Small intestine (tissue), 7 donors: ENCODE measurements at regions not wholly inside any gene's neighbourhood (a gene's known extent, or its start where the extent isn't known, plus 50 kb on each side); places are given as distances from the start of the nearest gene placed in this dataset.

Experiments
- DNase-seq, 2 donors: peaks; one replicate each; pipeline versions ENCODE4 v3.0.0 to v3.0.0-alpha.2; 2013
- FAIRE-seq: peaks from 2 replicates; lab custom pipeline; 2012; peaks lifted over from hg19 to GRCh38; lab: Jason Lieb, UNC
- H3K27ac ChIP-seq, 3 donors: one replicate each; pipeline ENCODE4 v1.5.1; 2013; ENCODE audit warnings: low read length in 2 of 3, mild to moderate bottlenecking in 2 of 3, control low read depth in 1 of 3, inconsistent platforms in 1 of 3, low read depth in 1 of 3, moderate library complexity in 1 of 3
- H3K27me3 ChIP-seq, 3 donors: one replicate each; pipeline ENCODE4 v1.6.1; 2013; ENCODE audit warnings: low read length in 3 of 3, inconsistent platforms in 1 of 3; ENCODE audit not compliant: control insufficient read depth in 3 of 3, insufficient read depth in 3 of 3
- H3K36me3 ChIP-seq, 3 donors: one replicate each; pipeline ENCODE4 v1.6.1; 2013; ENCODE audit warnings: low read length in 3 of 3, inconsistent platforms in 1 of 3, low read depth in 1 of 3, mild to moderate bottlenecking in 1 of 3, moderate library complexity in 1 of 3; ENCODE audit not compliant: control insufficient read depth in 3 of 3, insufficient read depth in 2 of 3
- H3K4me1 ChIP-seq, 3 donors: one replicate each; pipeline ENCODE4 v1.6.1; 2013; ENCODE audit warnings: low read length in 2 of 3, inconsistent platforms in 1 of 3, low read depth in 1 of 3, mild to moderate bottlenecking in 1 of 3, moderate library complexity in 1 of 3; ENCODE audit not compliant: control insufficient read depth in 3 of 3, insufficient read depth in 2 of 3
- H3K4me3 ChIP-seq, 3 donors: one replicate each; pipeline ENCODE4 v1.5.1; 2013; ENCODE audit warnings: low read length in 3 of 3, control low read depth in 1 of 3, inconsistent platforms in 1 of 3, low read depth in 1 of 3, mild to moderate bottlenecking in 1 of 3, moderate library complexity in 1 of 3
- H3K9me3 ChIP-seq, 2 donors: one replicate each; pipeline ENCODE4 v1.6.1; 2013; ENCODE audit warnings: low read depth in 1 of 2, low read length in 1 of 2; ENCODE audit not compliant: control insufficient read depth in 2 of 2, insufficient read depth in 1 of 2
- WGBS, 3 donors: extraction: QIAGEN DNeasy Blood & Tissue Kit; methylation state at CpG; one replicate each; pipeline ENCODE4 v1.1.7; 2013; 5-methylcytosine and 5-hydroxymethylcytosine counted together
- donor health status: healthy with polysubstance abuse.
- donor health status: control.
- donor health status: control.
- donor health status: Bipolar disorder and iron deficiency.
- donor health status: healthy.

- Histone ChIP-seq H3K4me1 (no peaks in the 10 kb centered on the region), H3K4me3 (no peak overlapping the region), H3K36me3 (no peaks in the 10 kb centered on the region), H3K27ac (no peak overlapping the region), H3K9me3 (peaks cover 0 to 8% of the 10 kb centered on the region in 2 donors), H3K27me3 (no peaks in the 10 kb centered on the region)
- 89 to 91% (median 89%) methylated on average over 3 of the region's 3 CpGs for WGBS, 3 donors
- DNase-seq = peak in 1 of 2 donors; percentile 29
- FAIRE-seq = no peak
Measured at GRCh38 chr17:72357764-72358365, 237.0 kb downstream of the SOX9 start.

DNA sequence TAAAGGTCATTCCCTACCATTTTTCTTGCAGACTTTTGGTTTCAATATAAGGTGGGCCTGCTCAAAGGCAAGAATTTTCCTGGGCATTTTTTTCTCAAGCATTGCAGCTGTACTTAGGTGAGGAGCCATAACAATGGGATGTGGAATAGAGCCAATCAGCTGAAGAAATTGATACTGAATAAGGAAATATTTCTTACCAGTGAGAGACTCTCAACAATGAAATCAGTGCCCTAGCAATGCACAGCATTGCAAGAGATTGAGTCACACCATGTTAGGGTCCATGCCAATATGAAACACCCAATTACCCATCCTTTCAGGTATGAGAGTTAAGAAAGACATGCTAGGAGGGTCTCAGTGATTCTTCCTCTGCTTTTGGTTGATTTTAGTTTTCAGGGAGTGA is 237.6 kb downstream of the SOX9 start:
- Histone ChIP-seq H3K4me1 (no peaks in the 10 kb centered on the region), H3K36me3 (no peaks in the 10 kb centered on the region), H3K4me3 (no peak overlapping the region), H3K27ac (no peak overlapping the region), H3K9me3 (peaks cover 0 to 8% of the 10 kb centered on the region in 2 donors), H3K27me3 (no peaks in the 10 kb centered on the region)
- FAIRE-seq (no peak), DNase-seq (peak in 1 of 2 donors; percentile 27)

- DNase-seq (no peak), FAIRE-seq (no peak)
- no peak overlapping the region for H3K27ac ChIP-seq
Measured at GRCh38 chr17:72359274-72359673, 238.5 kb downstream of the SOX9 start.

DNA sequence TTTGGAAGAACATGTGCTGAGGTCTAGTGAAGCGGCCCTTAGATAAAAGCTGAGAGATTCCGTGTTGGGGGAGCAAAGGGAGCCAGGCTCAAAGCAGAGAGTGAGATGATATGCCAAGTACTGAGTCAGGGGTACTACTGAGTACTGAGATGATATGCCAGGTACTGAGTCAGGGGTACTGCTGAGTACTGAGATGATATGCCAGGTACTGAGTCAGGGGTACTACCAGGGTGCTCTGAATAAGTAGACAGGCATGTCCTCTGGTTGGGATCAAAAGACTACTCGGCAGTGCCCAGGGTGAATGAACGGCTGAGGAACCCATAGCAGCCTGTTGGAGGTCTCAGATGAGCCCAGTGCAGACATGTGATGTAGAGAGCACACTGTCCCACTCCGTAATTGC is 239.0 kb downstream of the SOX9 start:
- 76 to 85% (median 76%) methylated on average over 5 of the region's 5 CpGs for WGBS, 3 donors
- no peaks in the 10 kb centered on the region for H3K4me1 ChIP-seq
- H3K9me3 ChIP-seq = peaks cover 0 to 3% of the 10 kb centered on the region in 2 donors
- H3K27ac ChIP-seq = no peak overlapping the region
- H3K36me3 ChIP-seq = no peaks in the 10 kb centered on the region
- H3K27me3 ChIP-seq = no peaks in the 10 kb centered on the region
- DNase-seq = no peak
- FAIRE-seq = no peak
- H3K4me3 ChIP-seq = no peak overlapping the region

More at GRCh38 chr17:72359274-72359673, 238.5 kb downstream of the SOX9 start:
- Histone ChIP-seq H3K9me3 (peaks cover 0 to 4% of the 10 kb centered on the region in 2 donors), H3K4me1 (no peaks in the 10 kb centered on the region), H3K27me3 (no peaks in the 10 kb centered on the region), H3K36me3 (no peaks in the 10 kb centered on the region), H3K4me3 (no peak overlapping the region)
- 77 to 91% (median 87%) methylated on average over 2 of the region's 2 CpGs for WGBS, 3 donors

GRCh38 chr17:72360386-72360940 is 239.6 kb downstream of the SOX9 start:
- H3K36me3 ChIP-seq = no peaks in the 10 kb centered on the region
- no peak for FAIRE-seq
- DNase-seq = peak in 1 of 2 donors; percentile 43
- no peaks in the 10 kb centered on the region for H3K4me1 ChIP-seq
- H3K4me3 ChIP-seq = no peak overlapping the region
- peaks cover 0 to 2% of the 10 kb centered on the region in 2 donors for H3K9me3 ChIP-seq
- no peaks in the 10 kb centered on the region for H3K27me3 ChIP-seq
- 34 to 56% (median 46%) methylated on average over 6 of the region's 6 CpGs for whole genome bisulfite sequencing, 3 donors
- no peak overlapping the region for H3K27ac ChIP-seq

- FAIRE-seq = no peak
- DNase-seq = no peak
- Histone ChIP-seq H3K27me3 (no peaks in the 10 kb centered on the region), H3K4me1 (no peaks in the 10 kb centered on the region), H3K4me3 (no peak overlapping the region), H3K27ac (no peak overlapping the region), H3K9me3 (no peaks in the 10 kb centered on the region), H3K36me3 (no peaks in the 10 kb centered on the region)
- 92 to 94% (median 93%) methylated on average over 6 of the region's 6 CpGs for WGBS, 3 donors
Measured at GRCh38 chr17:72361892-72362291, 241.1 kb downstream of the SOX9 start.

DNA sequence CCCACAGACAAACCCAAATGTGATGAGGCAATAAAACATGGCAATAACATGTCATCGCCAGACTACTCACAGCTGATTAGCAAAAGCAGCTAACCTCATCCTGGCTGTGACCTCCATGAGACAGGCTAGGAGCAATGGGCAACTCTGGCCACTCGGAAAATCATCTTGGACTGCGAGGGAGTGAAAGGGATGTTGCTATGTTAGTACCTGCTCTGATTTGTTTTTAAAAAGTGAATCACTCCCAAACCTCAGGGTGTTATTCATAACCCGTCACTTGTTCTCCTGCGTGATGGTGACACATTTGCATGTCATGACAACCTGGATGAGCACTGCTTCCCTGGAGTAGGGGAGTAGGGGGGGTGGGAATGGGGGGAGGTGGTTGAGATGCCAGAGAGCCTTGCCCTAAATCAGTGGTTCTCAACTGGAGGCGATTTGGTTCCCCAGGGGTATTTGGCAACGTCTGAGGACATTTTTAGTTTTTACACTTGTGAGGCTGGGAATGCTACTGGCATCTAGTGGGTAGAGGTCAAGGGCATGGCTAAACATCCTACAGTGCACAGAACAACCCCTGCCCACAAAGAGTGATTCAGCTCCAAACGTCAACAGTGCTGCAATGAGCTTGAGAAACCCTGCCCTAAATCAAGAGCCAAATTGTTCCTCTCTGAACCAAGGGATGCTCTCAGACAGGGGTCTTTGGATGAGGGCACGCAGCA is 241.7 kb downstream of the SOX9 start:
- no peak for DNase-seq
- 78 to 85% (median 83%) methylated on average over 9 of the region's 9 CpGs for WGBS, 3 donors
- no peak for FAIRE-seq

DNA sequence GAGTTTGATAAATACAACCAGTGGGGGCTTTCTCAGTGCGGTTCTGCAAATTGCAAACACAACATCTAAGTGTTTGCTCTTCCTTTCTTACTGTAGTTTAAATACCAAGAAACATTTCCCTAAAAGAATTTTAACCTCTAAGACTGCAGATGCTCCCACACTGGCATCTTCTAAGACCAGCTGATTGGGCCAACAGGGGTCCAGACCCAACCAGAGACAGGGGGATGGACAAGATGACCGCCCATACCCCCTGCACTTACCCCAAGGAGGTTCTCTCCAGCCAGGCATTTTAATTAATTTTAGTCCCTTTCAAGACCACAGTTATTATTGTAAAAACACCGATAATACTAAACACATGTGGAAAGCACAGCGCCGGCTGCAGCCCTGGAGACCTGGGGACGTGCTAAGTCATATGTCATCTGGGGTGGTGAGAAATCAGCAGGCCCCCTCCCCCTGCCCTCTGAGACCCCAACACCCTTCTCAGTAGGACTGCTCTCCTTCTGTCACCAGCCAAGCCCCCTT is 242.3 kb downstream of the SOX9 start:
- Histone ChIP-seq H3K27me3 (no peaks in the 10 kb centered on the region), H3K4me1 (no peaks in the 10 kb centered on the region), H3K27ac (no peak overlapping the region), H3K9me3 (no peaks in the 10 kb centered on the region), H3K4me3 (no peak overlapping the region), H3K36me3 (no peaks in the 10 kb centered on the region)
- 74 to 93% (median 80%) methylated on average over 6 of the region's 6 CpGs for WGBS, 3 donors
- FAIRE-seq = no peak
- no peak for DNase-seq

More for the DNA sequence above, 241.7 kb downstream of the SOX9 start:
- Histone ChIP-seq H3K27ac (no peak overlapping the region), H3K4me3 (no peak overlapping the region), H3K36me3 (no peaks in the 10 kb centered on the region), H3K9me3 (no peaks in the 10 kb centered on the region), H3K27me3 (no peaks in the 10 kb centered on the region), H3K4me1 (no peaks in the 10 kb centered on the region)
